HS-5 (cell line): ENCODE measurements at regions not wholly inside any gene's neighbourhood (a gene's known extent, or its start where the extent isn't known, plus 50 kb on each side); places are given as distances from the start of the nearest gene placed in this dataset.

ENCODE experiments used
- DNase-seq: peaks from one replicate; pipeline ENCODE4 v3.0.0-alpha.2; 2012; ENCODE audit warnings: low read depth

DNA sequence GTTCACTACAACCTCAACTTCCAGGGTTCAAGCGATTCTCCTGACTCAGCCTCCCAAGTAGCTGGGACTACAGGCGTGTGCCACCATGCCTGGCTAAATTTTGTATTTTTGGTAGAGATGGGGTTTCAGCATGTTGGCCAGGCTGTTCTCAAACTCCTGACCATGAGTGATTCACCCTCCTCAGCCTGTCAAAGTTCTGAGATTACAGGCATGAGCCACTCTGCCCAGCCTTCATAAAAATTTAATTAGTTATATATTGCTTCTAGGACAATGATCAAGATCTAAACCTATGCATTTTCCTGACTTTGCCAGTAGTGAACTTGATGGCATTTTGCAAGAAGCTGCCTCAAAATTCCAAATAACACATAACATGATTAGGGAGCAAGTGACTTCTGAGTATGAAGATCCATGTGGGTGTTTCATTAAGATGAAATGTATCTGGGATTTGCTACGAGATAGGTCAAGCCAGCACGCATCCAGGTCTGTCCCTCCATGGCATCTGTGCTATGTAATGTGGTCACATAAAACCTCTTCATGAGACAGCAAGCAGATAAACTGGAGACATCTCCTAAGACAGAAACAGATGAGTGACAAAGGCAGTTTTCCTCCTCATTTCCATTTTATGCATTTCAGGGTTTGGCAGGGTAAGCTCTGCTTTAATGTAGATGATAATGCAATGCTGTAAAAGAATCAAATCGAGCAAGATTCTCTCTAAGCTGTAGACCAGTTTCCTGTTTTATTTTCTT is 319.4 kb upstream of the ATP2B1 start:
- DNase-seq: no peak

DNA sequence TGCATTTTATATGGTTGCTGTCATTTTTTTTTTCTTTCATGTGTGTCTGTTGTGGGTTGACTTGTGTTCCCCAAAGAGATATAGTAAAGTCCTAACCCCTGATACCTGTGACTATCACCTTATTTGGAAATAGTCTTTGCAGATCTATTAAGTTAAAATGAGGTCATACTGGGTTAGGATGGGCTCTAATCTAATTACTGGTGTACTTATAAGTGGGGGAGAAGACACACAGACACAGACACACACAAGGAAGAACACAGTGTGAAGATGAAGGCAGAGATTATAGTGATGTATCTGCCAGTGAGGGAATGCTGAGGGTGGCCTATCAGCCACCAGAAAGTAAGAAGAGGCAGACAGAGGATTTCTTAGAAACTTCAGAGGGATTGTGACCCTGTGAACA is 318.4 kb upstream of the ATP2B1 start:
- no peak for DNase-seq

GRCh38 chr12:90026516-90026915 is 317.9 kb upstream of the ATP2B1 start:
- no peak for DNase-seq

DNA sequence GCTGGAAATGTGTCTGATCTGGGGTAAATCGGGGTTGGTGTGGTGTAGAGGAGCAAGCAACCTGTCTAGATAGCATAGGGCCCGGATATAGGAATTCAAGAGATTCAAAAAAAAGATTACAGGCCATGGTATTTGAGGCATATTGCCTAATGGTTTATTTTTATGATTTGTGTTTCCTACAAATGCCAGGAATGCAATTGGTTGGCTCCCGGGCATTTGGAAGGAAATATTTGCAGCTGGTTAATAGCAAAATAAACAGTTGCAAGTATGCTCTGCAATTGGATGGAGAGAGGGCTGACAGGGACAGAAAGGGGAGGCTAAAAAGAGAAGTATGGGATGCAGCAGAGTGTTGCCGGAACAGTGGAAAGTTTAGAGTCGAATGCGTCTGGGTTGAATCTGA is 315.6 kb upstream of the ATP2B1 start:
- DNase-seq: no peak

- DNase-seq: no peak
Measured at GRCh38 chr12:90023207-90023900, 314.7 kb upstream of the ATP2B1 start.

DNA sequence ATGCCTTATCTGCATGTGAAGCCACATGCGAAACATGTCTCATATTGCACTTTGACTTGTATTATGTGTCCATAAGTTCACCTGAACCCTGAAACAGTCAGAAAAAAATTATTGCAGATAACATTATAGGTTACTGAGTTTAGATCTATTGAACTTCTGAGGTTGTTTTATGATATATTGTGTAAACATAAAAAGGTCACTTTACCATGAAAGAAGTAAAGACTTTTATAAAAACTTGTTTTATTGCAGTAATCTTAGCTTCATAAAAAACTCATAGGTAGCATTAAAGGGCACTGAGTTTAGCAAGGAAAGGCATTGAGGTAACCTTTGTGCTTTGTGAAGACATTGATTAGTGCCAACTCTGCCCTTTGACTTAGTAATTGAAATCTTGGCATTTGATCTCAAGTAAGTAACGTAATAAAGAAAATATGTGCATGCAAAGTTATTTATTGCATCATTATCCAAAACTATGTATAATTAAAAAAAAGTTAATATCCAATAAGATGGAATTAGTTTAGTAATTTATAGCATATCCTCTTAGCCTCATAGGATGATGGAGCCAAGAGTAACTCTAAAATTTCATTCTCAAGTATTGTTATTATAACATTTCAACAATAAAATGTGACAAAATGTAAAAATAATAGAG is 313.3 kb upstream of the ATP2B1 start:
- DNase-seq: no peak

DNA sequence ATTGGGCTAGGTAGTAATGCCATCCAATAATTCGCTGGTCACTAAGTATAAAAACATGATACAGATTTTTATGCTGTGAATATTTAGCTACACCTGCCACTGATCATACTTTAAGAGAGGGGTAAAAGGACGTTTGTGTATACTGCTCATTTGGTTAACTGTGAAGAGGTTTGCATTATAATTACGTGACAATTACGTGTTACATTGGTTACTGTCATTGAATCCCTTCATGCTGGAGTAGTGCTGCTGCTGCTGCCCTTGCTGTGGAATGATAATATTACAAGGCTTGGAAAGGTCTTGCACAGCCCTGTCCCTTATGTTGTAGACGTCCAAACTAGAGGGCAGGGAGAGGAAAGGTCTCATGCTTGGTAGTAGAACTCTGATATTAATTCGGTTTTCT is 312.2 kb upstream of the ATP2B1 start:
- DNase-seq: no peak

DNA sequence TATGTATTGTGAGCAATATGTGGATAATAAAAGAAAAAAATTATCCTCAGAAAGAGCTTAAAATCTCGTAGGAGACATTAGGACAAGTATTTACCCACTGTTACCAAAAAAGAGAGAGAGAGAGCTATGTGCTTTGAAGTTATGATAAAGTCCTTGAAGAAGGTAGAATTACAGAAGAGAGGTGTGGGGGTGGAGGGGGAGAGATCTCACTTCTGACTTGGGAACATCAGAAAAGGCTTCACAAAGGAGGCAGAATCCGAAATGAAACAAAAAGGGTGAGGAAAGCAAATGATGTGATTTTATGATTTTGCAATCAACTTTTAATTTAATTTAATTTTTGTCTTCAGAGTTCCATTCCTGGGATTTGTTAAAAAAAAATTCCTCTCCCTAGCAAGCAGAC is 311.8 kb upstream of the ATP2B1 start:
- DNase-seq: no peak

GRCh38 chr12:90020014-90020413 is 311.4 kb upstream of the ATP2B1 start:
- DNase-seq: no peak

- no peak for DNase-seq
Measured at GRCh38 chr12:90017316-90017715, 308.7 kb upstream of the ATP2B1 start.

DNA sequence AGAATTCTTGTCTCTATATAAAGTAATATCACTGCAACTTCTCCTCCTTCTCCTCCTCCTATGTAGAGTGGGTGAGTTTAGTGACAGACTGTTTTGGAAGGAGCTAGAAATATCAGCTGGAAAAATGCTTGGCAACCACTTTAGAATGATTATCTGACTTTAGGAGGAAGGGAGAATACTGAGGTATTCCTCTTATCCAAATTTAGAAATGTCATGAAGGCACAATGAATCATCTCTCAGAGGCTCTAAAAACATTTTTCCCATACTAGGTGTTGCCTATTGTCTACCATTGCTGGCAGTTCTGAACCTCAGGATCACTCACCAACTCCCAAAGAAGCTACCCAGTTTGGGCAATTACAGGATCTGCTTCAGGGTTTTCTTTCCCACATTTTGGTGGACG is 306.6 kb upstream of the ATP2B1 start:
- no peak for DNase-seq

- no peak for DNase-seq
Measured at GRCh38 chr12:90013409-90013808, 304.8 kb upstream of the ATP2B1 start.

DNA sequence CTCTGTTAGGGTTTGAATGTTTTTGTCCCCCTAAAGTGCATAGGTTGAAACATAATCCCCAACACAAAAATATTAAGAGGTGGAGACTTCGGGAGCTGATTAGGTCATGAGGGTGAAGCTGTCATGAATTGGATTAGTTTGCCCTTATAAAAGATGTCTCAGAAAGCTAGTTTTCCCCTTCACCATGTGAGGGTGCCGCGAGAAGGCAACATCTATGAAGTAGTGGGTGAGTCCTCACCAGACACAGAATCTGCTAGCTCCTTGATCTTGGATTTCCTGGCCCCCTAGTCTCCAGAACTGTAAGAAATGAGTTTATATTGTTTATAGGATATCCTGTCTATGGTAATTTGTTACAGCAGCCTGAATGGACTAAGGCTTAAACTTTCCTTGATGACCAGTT is 301.5 kb upstream of the ATP2B1 start:
- no peak for DNase-seq

- DNase-seq: no peak
Measured at GRCh38 chr12:90008277-90008676, 299.6 kb upstream of the ATP2B1 start.

GRCh38 chr12:90004319-90005074 is 295.9 kb upstream of the ATP2B1 start:
- DNase-seq: no peak

- DNase-seq: no peak
Measured at GRCh38 chr12:90003688-90004087, 295.1 kb upstream of the ATP2B1 start.

GRCh38 chr12:90000721-90001120 is 292.1 kb upstream of the ATP2B1 start:
- no peak for DNase-seq

GRCh38 chr12:89999699-90000505 is 291.3 kb upstream of the ATP2B1 start:
- DNase-seq: peak; percentile 82

DNA sequence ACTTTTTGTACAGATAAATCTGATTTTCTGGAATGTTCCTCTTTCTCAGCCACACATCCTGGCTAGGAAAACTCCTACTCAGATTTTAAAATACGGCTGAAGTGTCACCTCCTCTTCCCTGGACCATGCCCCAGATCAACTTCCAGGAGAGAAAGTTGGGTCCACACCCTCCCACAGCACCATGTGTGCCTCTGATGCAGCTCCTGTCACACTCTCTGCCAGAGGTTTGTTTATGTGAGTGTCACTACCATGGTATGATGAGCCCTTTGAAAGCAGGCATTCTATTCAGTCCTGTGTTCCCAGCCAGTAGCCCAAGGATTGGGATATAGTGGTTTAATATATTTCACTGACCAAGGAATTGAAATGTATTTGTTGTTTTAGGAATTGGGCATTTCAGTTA is 287.2 kb upstream of the ATP2B1 start:
- no peak for DNase-seq

DNA sequence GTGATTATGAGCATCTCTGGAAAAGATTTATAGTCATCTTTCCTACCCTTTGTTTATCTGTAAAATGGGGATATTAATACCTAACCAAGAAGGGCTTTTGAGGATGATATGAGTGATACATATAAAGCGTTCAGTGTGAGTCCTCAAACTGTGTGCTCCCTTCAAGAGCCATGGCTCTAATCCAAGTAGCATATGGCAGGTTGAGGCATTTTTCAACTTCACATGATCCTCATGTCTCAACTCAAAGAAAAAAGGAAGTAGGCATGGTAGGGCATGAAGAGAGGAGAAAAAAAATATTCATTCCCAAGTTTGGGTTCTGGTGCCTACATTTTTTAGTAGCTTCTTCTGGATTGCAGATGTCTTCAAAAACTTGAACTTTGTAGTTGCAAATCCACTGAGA is 286.3 kb upstream of the ATP2B1 start:
- DNase-seq: no peak

GRCh38 chr12:89993632-89994031 is 285.0 kb upstream of the ATP2B1 start:
- DNase-seq: no peak
